ENCODE measurements at regions not wholly inside any gene's neighbourhood (a gene's known extent, or its start where the extent isn't known, plus 50 kb on each side); places are given as distances from the start of the nearest gene placed in this dataset.

GRCh38 chr14:89600029-89600428 lies 183.0 kb upstream of the FOXN3 start:
- no peak for DNase-seq

- peak; percentile 10 for DNase-seq
Measured at GRCh38 chr14:89598548-89599186, 181.6 kb upstream of the FOXN3 start.

DNA sequence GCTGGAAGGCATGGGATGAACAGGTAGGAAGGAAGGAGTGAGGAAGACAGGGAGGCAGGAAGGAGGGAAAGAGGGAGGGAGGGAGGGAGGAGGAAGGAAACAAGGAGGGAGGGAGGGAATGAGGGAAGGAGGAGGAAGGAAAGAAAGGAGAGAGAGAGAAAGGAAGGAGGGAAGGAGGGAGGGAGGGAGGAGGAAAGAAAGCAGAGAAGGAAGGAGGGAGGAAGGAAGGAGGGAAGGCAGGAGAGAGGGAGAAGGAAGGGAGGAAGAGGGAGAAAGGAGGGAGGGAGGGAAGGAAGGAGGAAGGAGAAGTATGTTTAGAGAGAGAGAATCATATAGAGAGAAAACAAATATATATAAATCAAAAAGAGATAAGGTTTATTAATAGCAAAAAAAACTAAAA lies 175.9 kb upstream of the FOXN3 start:
- no peak for DNase-seq

- DNase-seq: no peak
Measured at GRCh38 chr14:89589400-89590118, 172.5 kb upstream of the FOXN3 start.

DNA sequence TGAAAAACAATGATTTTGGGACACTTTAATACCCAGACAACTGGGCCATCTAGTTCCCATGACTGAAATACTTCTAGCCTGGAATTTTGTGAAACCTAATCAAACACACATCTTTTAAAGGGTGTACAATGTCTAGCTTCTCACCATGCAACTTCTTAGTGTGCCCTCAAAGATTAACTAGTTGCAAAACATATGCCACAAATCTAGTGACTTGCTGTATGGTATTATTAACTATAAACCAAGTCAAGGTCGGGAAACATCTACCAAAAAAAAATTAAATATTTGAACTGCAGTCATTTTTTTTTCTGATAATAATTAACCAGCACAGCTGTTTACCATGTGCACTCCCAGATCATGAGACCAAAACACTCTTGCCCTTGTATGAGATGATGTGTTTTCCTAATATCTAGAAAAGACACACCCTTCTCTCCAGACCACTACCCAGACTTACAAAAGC lies 171.8 kb upstream of the FOXN3 start:
- no peak for DNase-seq

GRCh38 chr14:89588016-89588415 lies 171.0 kb upstream of the FOXN3 start:
- no peak for DNase-seq

GRCh38 chr14:89587136-89587420 lies 170.0 kb upstream of the FOXN3 start:
- no peak for DNase-seq

DNA sequence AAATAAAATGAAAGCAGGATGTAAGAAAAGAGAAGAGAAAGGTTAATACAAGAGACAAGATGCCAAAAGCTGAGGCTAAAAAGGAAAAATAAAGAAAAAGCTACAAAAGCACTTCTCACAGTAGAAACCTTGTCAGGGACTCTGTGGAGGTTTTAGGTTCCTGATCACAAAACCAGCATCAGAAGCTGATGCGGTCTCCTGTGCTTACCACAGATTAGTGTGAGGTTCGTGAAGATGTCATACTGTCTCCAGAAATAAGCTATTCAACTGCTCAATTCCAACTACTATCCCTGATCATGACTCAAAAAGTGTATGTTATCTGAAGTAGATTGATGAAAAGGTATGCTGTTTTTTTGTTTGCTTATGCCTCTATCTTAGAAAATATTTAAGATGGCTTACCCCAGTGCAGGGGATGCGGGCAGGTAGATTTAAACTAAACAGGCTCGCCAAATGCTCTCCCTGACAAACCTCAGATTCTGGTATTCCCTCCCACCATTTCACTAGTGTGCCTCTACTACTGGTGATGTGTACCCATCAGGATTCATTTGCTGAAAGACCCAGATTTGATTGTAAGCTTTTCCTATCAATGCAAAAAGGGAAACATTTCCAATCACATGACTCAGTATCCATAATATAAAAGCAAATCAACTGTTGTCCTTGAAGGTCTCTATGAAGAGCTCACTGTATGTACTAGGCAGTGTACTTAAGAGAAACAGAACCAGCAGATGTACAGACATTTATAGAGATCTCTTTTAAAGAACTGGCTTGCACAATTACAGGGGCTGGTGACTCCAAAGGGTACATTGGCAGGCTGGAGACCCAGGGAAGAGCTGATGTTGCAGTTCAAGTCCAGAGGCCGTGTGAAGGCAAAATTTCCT lies 169.5 kb upstream of the FOXN3 start:
- no peak for DNase-seq

DNA sequence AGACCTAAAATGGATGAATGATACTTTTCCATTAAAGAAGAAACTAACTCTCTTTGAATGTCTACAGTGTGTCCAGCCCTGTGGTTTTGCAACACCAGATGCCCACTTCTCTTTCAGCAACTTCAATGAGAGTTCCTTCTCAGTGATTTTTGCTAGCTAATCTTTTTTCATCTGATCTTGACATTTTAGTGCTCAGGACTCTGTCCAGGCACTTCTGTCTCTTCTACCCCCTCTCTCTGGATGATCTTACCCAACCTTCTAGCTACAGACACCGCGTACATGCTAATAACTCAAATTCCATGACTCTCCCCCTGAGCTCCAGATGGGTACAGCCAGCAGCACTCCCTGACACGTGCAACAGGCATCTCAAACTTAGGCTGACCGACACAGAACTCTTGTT lies 161.1 kb upstream of the FOXN3 start:
- DNase-seq: no peak

- no peak for DNase-seq
Measured at GRCh38 chr14:89576960-89577359, 159.9 kb upstream of the FOXN3 start.

DNA sequence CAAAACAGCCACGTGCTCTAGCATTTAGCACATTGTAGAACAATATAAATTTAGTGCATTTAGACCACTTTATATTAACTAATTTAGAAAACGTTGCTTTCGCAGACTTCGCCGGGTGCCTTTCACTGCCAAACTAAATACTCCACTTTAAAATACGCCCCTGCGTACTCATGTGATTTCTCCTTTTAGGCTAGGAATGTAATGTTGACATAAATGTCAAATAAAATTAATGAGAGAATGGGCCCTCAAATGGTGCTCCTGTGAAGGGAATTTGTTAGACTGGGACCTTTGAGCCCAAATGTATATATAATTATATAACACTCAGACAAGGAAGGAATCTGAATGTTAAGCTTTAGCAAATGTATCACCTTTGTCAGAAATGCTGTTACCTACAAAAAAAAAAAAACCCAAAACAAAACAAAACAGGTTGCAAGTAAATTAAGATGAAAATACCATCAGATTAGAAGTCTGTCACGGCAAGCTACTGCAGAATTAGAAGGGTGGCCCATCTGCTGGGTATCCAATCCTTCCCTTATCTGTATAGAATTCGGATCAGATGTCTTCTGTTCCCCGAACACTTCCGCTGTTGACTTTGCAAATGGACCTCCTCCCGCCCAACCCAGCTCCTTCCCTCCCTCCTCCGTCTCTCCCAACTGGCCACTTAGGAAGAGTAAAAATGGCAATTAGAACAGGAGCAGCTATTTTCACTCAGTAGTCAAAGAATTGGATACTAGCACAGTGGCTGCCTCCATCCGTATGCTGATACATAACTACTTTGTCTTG lies 159.3 kb upstream of the FOXN3 start:
- DNase-seq: no peak

DNA sequence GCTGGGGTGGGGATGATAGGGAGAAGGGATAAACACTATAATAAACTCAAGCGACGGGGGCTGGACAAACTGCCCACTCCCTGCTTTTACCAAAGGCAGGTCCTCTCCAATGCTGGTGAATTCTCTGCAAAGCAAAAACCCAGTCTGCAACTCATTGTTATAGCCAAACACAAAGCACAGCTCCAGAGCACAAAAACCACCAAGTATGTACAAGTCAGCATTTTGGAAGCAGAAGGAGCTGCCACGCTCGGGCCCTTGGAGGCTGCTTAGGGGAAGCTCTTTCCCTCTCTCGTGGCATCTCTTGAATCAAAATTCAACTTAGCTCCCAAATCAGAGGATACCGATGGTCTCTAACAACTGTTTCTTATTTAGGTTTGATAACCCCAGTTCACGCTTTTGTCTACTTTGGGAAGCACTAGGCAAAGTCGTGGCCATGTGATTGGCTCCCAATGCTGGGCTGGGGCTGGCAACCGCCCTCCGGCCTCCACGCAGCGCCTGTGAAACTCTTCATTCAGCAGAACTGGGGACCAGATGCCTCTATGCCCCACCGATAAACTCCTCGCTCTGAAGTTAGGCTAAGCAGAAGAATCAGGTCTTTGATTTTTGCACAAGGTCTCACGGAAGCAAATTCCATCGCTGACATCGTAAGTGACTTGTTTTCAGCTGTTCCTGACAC lies 158.5 kb upstream of the FOXN3 start:
- no peak for DNase-seq

DNA sequence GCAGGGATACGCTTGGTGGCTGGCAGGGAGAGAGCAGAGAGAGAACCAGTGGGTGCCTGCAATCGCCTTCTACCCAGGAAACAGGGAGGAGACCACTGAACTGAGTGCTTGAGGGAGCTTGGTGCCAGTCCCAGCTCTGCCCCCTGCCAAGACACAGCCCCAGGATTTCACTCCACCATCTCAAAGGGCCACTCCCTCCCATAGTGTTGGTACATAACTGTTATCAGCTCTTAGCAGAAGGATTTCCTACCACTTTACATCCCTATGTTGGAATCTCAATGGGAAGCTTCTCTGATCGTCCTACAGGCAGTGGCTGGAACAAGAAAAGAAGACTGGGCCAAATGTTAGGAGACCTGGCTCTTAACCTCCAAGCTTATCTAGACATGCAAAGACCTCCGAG lies 157.4 kb upstream of the FOXN3 start:
- no peak for DNase-seq

DNA sequence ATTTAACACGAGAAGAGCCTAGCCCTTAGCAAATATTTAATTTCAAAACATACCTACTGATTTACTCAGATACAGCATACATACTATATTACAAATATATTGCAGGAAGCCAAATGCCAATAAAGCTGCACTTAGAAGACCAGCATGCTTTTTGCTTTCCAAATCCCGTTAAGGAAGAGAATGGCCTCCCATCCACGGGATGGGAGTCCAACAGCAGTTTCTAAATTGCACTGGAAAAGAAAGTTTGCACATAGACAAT lies 156.3 kb upstream of the FOXN3 start:
- DNase-seq: no peak

- DNase-seq: peak; percentile 7
Measured at GRCh38 chr14:89572596-89573398, 155.8 kb upstream of the FOXN3 start.

DNA sequence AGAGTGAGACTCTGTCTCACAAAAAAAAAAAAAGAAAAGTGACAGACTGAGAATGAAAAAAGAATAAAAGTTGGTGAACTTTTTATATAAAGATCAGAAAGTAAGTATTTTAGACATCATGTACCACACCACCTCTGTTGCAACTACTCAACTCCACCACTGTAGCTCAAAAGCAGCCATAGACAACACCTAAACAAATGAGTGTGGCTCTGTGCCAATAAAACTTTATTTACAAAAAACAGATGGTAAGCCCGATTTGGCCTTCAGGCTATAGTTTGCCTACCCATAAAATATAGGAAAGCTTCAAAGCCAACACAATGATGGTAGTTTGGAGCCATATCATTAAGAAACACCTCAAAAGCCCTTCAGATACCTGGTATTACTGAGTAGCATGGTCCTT lies 154.5 kb upstream of the FOXN3 start:
- DNase-seq: peak; percentile 15

DNA sequence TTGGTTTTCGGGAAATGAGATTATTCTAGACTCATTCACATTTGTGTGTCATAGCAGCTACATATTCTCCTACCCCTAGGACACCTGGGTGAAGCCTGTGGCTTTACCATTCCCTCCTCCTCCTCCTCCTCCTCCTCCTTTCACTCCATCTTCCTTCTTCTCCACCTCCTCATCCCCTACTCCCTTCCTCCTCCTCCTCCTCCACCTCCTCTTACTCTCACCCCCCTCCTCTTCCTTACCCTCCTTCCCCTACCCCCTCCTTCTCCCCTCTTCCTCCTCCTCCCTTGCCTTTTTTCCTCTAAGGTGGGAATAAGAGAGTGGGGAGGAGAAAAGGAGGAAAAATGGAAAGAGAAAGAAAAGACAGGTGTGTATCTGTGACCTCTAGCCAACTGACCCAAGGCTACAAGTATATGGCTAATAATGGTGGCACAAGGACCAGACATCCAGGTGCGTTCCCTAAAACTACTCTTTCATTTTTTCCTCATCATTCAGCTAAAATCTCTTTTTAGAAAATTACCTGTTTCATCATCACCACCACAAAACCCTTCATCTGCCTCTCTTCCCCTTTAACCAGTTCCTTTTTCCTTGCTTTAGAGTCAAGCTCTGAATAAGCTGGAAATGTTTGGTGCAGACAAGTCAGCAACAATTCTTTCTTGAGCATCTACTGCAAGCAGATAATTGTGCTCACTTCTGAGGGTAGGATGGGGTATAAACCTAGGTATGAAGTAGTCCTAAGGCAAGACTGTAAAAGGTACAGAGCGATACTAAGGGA lies 149.8 kb upstream of the FOXN3 start:
- DNase-seq: no peak

GRCh38 chr14:89566180-89566579 lies 149.1 kb upstream of the FOXN3 start:
- no peak for DNase-seq

DNA sequence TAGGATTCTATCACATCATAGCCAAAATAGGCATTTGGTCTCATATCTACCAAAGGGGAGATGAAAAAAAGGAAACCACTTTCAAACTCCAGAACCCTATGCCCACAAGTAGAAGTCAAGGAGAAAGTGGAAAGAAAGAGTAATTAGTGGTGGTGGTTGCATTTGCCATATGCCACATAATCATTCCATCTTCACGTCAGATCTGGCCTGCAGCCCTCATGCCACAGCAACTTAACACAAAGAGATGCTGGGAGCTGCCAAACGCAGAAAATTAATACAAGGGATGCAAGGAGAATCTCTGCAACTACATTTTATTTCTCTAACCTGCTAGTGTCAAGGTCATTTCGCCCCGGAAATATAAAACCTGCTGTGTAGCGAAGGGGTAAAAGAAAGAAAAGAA lies 148.6 kb upstream of the FOXN3 start:
- no peak for DNase-seq

DNA sequence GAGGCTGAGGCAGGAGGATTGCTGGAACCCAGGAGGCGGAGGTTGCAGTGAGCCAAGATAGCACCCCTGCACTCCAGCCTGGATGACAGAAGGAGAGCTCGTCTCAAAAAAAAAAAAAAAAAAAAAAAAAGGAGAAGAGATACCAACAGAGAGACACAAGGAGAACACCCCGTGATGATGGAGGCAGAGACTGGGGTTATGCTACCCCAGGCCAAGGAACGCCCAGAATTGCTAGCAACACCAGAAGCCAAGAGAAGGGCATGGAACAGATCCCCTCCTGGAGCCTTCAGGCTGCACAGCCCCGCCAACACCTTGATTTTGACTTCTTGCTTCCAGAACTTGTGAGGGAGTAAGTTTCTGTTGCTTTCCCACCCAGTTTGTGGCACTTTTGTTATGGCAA lies 148.0 kb upstream of the FOXN3 start:
- no peak for DNase-seq

GRCh38 chr14:89564286-89564957 lies 147.4 kb upstream of the FOXN3 start:
- DNase-seq: no peak
